K562 (cell line): ENCODE measurements at regions not wholly inside any gene's neighbourhood (a gene's known extent, or its start where the extent isn't known, plus 50 kb on each side); places are given as distances from the start of the nearest gene placed in this dataset.

Experiments
- C11orf30 ChIP-seq: fragments of 450-650 bp; IDR thresholded peaks from 2 replicates; pipeline ENCODE4 v1.6.1; 2016; ENCODE audit warnings: low read depth, mild to moderate bottlenecking
- CBFA2T3 ChIP-seq: fragments of 450-650 bp; IDR thresholded peaks from 2 replicates; pipeline ENCODE4 v1.6.1; 2017
- CCAR2 ChIP-seq: fragments of 200-400 bp; formaldehyde crosslinking; IDR thresholded peaks from 2 replicates; pipeline ENCODE4 v1.6.1; 2017; ENCODE audit warnings: mild to moderate bottlenecking, low read depth, low read length
- ESRRA ChIP-seq: fragments of 450-650 bp; IDR thresholded peaks from 2 replicates; pipeline ENCODE4 v1.6.1; 2014; ENCODE audit warnings: low read depth, mild to moderate bottlenecking, moderate library complexity, borderline replicate concordance
- KDM4B ChIP-seq, 2 experiments: fragments of 450-650 bp in 1 of 2; sonication (generic) in 1 of 2; IDR thresholded peaks; 2 replicates each; pipeline ENCODE4 v1.6.1; 2016 to 2017; ENCODE audit warnings: borderline replicate concordance in 2 of 2, antibody characterized with exemption in 1 of 2, low read depth in 1 of 2, mild to moderate bottlenecking in 1 of 2
- MCM3 ChIP-seq: fragments of 450-650 bp; IDR thresholded peaks from 2 replicates; pipeline ENCODE4 v1.6.1; 2016
- MTA1 ChIP-seq: fragments of 450-650 bp; IDR thresholded peaks from 2 replicates; pipeline ENCODE4 v1.6.1; 2017; ENCODE audit warnings: borderline replicate concordance
- NFIC ChIP-seq: fragments of 450-650 bp; IDR thresholded peaks from 2 replicates; pipeline ENCODE4 v1.6.1; 2017; ENCODE audit warnings: mild to moderate bottlenecking, inconsistent platforms
- NFIX ChIP-seq: fragments of 250-450 bp; sonication (Bioruptor Pico); IDR thresholded peaks from 2 replicates; pipeline ENCODE4 v1.4.0; 2020; ENCODE audit warnings: low read depth, mild to moderate bottlenecking, moderate library complexity
- NR2C1 ChIP-seq, 2 experiments: fragments of 450-650 bp; IDR thresholded peaks; 2 replicates each; pipeline ENCODE4 v1.6.1; 2017; ENCODE audit warnings: mild to moderate bottlenecking in 2 of 2, antibody characterized with exemption in 1 of 2, inconsistent platforms in 1 of 2, missing compliant biosample characterization in 1 of 2, missing genetic modification characterization in 1 of 2
- RNF2 ChIP-seq: sonication (generic); IDR thresholded peaks from 2 replicates; pipeline ENCODE4 v1.6.1; 2016
- SP2 ChIP-seq: IDR thresholded peaks from 2 replicates; pipeline ENCODE4 v1.6.1; 2011; ENCODE audit warnings: mild to moderate bottlenecking, low read depth, low read length, moderate library complexity; ENCODE audit not compliant: poor library complexity, severe bottlenecking; ENCODE audit errors: extremely low read depth
- ZBED1 ChIP-seq: IDR thresholded peaks from 2 replicates; pipeline ENCODE4 v1.6.1; 2014
- ZNF217 ChIP-seq: sonication (generic); formaldehyde crosslinking; IDR thresholded peaks from 2 replicates; pipeline ENCODE4 v1.8.0; 2022; ENCODE audit warnings: mild to moderate bottlenecking, missing genetic modification reagents
- ZNF274 ChIP-seq: IDR thresholded peaks from 2 replicates; pipeline ENCODE4 v1.6.1; 2011; ENCODE audit warnings: low read depth, mild to moderate bottlenecking, low read length, moderate library complexity, borderline replicate concordance
- ZNF717 ChIP-seq: fragments of 250-450 bp; sonication (Bioruptor Pico); IDR thresholded peaks from 2 replicates; pipeline ENCODE4 v1.5.0; 2021
- TF ChIP-seq, protein P1 (sequence below): fragments of 250-450 bp; sonication (Bioruptor Pico); IDR thresholded peaks from 2 replicates; pipeline ENCODE4 v1.8.0; 2021; ENCODE audit warnings: moderate library complexity, mild to moderate bottlenecking, inconsistent platforms
- TF ChIP-seq, protein P2 (sequence below): fragments of 250-450 bp; sonication (Bioruptor Pico); IDR thresholded peaks from 2 replicates; pipeline ENCODE4 v1.5.0; 2020; ENCODE audit warnings: mild to moderate bottlenecking, borderline replicate concordance
- TF ChIP-seq, protein P3 (sequence below): fragments of 450-650 bp; IDR thresholded peaks from 2 replicates; pipeline ENCODE4 v1.6.1; 2016; ENCODE audit warnings: borderline replicate concordance
- TF ChIP-seq, protein P4 (sequence below): sonication (generic); formaldehyde crosslinking; IDR thresholded peaks from 2 replicates; pipeline ENCODE4 v1.8.1; 2023; ENCODE audit warnings: mild to moderate bottlenecking, missing genetic modification reagents

DNA sequence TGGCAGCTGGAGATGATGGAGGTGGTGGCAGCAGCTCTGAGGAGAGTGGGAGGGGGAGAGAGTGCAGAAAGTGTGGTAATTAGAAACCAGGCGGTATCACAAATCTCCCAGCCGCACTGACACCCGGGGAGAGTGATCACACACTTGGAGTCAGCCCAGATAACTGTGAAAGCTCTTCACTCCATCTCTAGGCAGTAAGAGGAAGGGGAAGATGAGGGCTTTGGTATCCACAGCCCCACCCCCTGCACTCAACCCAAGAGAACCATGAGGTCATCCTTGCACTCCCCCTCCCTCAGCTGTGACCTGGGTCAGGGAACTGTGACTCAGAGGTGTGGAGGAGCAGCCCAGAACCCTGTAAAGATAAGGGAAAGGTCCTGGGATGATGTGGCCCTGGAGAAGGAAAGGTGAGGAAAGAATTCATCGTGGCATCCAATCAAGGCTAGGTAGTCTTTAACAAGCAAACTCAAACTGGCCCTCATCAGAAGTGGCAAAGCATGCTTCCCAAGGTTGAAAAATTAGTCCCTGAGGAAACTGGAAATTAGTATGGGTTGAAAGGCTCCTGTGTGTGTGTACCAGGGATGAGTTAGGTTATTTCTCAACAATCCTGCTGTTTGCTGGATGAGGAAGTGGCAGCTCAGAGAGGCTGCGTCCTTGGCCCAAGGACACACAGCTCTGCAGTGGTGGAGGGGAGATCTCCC is 111.0 kb upstream of the LHX5 start (continued):
- TF ChIP-seq, protein P1, sequence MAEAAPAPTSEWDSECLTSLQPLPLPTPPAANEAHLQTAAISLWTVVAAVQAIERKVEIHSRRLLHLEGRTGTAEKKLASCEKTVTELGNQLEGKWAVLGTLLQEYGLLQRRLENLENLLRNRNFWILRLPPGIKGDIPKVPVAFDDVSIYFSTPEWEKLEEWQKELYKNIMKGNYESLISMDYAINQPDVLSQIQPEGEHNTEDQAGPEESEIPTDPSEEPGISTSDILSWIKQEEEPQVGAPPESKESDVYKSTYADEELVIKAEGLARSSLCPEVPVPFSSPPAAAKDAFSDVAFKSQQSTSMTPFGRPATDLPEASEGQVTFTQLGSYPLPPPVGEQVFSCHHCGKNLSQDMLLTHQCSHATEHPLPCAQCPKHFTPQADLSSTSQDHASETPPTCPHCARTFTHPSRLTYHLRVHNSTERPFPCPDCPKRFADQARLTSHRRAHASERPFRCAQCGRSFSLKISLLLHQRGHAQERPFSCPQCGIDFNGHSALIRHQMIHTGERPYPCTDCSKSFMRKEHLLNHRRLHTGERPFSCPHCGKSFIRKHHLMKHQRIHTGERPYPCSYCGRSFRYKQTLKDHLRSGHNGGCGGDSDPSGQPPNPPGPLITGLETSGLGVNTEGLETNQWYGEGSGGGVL (CRISPR knock-in tag): no peak
- peak; percentile 78; the same call in 1 of the 2 replicates for TF ChIP-seq MTA1
- TF ChIP-seq NFIX: no peak
- TF ChIP-seq NFIC: peak; percentile 66
- no peak for TF ChIP-seq KDM4B (IDR thresholded peaks at IDR 0.05; ENCODE audit: borderline replicate concordance in 2 of 2, low read depth in 1 of 2)
- no peak for TF ChIP-seq ZBED1
- TF ChIP-seq, protein P2, sequence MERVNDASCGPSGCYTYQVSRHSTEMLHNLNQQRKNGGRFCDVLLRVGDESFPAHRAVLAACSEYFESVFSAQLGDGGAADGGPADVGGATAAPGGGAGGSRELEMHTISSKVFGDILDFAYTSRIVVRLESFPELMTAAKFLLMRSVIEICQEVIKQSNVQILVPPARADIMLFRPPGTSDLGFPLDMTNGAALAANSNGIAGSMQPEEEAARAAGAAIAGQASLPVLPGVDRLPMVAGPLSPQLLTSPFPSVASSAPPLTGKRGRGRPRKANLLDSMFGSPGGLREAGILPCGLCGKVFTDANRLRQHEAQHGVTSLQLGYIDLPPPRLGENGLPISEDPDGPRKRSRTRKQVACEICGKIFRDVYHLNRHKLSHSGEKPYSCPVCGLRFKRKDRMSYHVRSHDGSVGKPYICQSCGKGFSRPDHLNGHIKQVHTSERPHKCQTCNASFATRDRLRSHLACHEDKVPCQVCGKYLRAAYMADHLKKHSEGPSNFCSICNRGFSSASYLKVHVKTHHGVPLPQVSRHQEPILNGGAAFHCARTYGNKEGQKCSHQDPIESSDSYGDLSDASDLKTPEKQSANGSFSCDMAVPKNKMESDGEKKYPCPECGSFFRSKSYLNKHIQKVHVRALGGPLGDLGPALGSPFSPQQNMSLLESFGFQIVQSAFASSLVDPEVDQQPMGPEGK: no peak
- TF ChIP-seq, protein P3, sequence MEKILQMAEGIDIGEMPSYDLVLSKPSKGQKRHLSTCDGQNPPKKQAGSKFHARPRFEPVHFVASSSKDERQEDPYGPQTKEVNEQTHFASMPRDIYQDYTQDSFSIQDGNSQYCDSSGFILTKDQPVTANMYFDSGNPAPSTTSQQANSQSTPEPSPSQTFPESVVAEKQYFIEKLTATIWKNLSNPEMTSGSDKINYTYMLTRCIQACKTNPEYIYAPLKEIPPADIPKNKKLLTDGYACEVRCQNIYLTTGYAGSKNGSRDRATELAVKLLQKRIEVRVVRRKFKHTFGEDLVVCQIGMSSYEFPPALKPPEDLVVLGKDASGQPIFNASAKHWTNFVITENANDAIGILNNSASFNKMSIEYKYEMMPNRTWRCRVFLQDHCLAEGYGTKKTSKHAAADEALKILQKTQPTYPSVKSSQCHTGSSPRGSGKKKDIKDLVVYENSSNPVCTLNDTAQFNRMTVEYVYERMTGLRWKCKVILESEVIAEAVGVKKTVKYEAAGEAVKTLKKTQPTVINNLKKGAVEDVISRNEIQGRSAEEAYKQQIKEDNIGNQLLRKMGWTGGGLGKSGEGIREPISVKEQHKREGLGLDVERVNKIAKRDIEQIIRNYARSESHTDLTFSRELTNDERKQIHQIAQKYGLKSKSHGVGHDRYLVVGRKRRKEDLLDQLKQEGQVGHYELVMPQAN: no peak
- no peak for TF ChIP-seq MCM3
- TF ChIP-seq SP2: no peak
- TF ChIP-seq CCAR2: no peak
- TF ChIP-seq, protein P4, sequence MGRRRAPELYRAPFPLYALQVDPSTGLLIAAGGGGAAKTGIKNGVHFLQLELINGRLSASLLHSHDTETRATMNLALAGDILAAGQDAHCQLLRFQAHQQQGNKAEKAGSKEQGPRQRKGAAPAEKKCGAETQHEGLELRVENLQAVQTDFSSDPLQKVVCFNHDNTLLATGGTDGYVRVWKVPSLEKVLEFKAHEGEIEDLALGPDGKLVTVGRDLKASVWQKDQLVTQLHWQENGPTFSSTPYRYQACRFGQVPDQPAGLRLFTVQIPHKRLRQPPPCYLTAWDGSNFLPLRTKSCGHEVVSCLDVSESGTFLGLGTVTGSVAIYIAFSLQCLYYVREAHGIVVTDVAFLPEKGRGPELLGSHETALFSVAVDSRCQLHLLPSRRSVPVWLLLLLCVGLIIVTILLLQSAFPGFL (CRISPR knock-in tag): no peak
- TF ChIP-seq CBFA2T3: peak; percentile 90
- TF ChIP-seq C11orf30: no peak
- TF ChIP-seq RNF2: peak; percentile 79
- no peak for TF ChIP-seq ZNF717 (CRISPR knock-in tag)
- peak; percentile 72 for TF ChIP-seq ESRRA
- TF ChIP-seq ZNF274: no peak
- TF ChIP-seq NR2C1 (IDR thresholded peaks at IDR 0.05): peak; percentile 79
- TF ChIP-seq NR2C1 (tag; IDR thresholded peaks at IDR 0.05): peak; percentile 94
- no peak for TF ChIP-seq ZNF217 (CRISPR knock-in tag)
